GM21381 (cell line): ENCODE measurements at regions not wholly inside any gene's neighbourhood (a gene's known extent, or its start where the extent isn't known, plus 50 kb on each side); places are given as distances from the start of the nearest gene placed in this dataset.
"Not testable (repeated sequence)": the region's sequence is repeated elsewhere in the genome, so short reads cannot be mapped to it uniquely, and the experiment has no call there.

ENCODE experiments used
- ATAC-seq: cut with Tn5 transposase; IDR thresholded peaks from one replicate; pipeline ENCODE4 v1.9.1; 2021; ENCODE audit warnings: mild to moderate bottlenecking, moderate library complexity; ENCODE audit not compliant: unreplicated experiment

- ATAC-seq = not testable (repeated sequence)
Measured at GRCh38 chr2:89855752-89856151, 1164.3 kb downstream of the RPIA start.

- ATAC-seq = not testable (repeated sequence)
Measured at GRCh38 chr2:89856305-89856704, 1164.8 kb downstream of the RPIA start.

GRCh38 chr2:89862164-89862563, 1170.7 kb downstream of the RPIA start:
- not testable (repeated sequence) for ATAC-seq

GRCh38 chr2:89863209-89863608, 1171.7 kb downstream of the RPIA start:
- ATAC-seq = not testable (repeated sequence)

GRCh38 chr2:89874810-89875595, 1183.5 kb downstream of the RPIA start:
- not testable (repeated sequence) for ATAC-seq

- not testable (repeated sequence) for ATAC-seq
Measured at GRCh38 chr2:89876445-89876844, 1185.0 kb downstream of the RPIA start.

GRCh38 chr2:89876878-89877277, 1185.4 kb downstream of the RPIA start:
- ATAC-seq = not testable (repeated sequence)

GRCh38 chr2:89882880-89883279, 1191.4 kb downstream of the RPIA start:
- ATAC-seq = not testable (repeated sequence)

- ATAC-seq = not testable (repeated sequence)
Measured at GRCh38 chr2:89883624-89884023, 1192.2 kb downstream of the RPIA start.

GRCh38 chr2:89885071-89885470, 1193.6 kb downstream of the RPIA start:
- not testable (repeated sequence) for ATAC-seq

- ATAC-seq = not testable (repeated sequence)
Measured at GRCh38 chr2:89888693-89889092, 1197.2 kb downstream of the RPIA start.

GRCh38 chr2:89890185-89890773, 1198.8 kb downstream of the RPIA start:
- not testable (repeated sequence) for ATAC-seq

GRCh38 chr2:89894988-89895387, 1203.5 kb downstream of the RPIA start:
- not testable (repeated sequence) for ATAC-seq

- not testable (repeated sequence) for ATAC-seq
Measured at GRCh38 chr2:89895629-89896028, 1204.2 kb downstream of the RPIA start.

- not testable (repeated sequence) for ATAC-seq
Measured at GRCh38 chr2:89927018-89927417, 1235.5 kb downstream of the RPIA start.

GRCh38 chr2:89935436-89935835, 1244.0 kb downstream of the RPIA start:
- ATAC-seq = not testable (repeated sequence)

- ATAC-seq = not testable (repeated sequence)
Measured at GRCh38 chr2:89936011-89936410, 1244.5 kb downstream of the RPIA start.

GRCh38 chr2:89936559-89936958, 1245.1 kb downstream of the RPIA start:
- ATAC-seq = not testable (repeated sequence)

- peak; percentile 72 for ATAC-seq
Measured at GRCh38 chr2:89938756-89939155, 1247.3 kb downstream of the RPIA start.

- not testable (repeated sequence) for ATAC-seq
Measured at GRCh38 chr2:89944267-89944666, 1252.8 kb downstream of the RPIA start.

- ATAC-seq = not testable (repeated sequence)
Measured at GRCh38 chr2:89945004-89945616, 1253.6 kb downstream of the RPIA start.
